NCI-H2227 (cell line): ENCODE measurements at regions not wholly inside any gene's neighbourhood (a gene's known extent, or its start where the extent isn't known, plus 50 kb on each side); places are given as distances from the start of the nearest gene placed in this dataset.

Source experiments
- DNase-seq: peaks from one replicate; lab custom pipeline; 2025; ENCODE audit not compliant: unreplicated experiment; lab: John Stamatoyannopoulos, UW

- DNase-seq: no peak
These were observed 184.8 kb downstream of the IRX5 start for GRCh38 chr16:55115506-55115905.

GRCh38 chr16:55116165-55116920 is 185.7 kb downstream of the IRX5 start:
- DNase-seq: no peak

- no peak for DNase-seq
These were observed 188.1 kb downstream of the IRX5 start for GRCh38 chr16:55118701-55119260.

- no peak for DNase-seq
These were observed 189.7 kb downstream of the IRX5 start for GRCh38 chr16:55120408-55120807.

GRCh38 chr16:55120826-55121225 is 190.2 kb downstream of the IRX5 start:
- no peak for DNase-seq

GRCh38 chr16:55123652-55124051 is 193.0 kb downstream of the IRX5 start:
- DNase-seq: no peak

GRCh38 chr16:55125818-55126385 is 195.2 kb downstream of the IRX5 start:
- DNase-seq: no peak

- no peak for DNase-seq
These were observed 195.8 kb downstream of the IRX5 start for GRCh38 chr16:55126456-55126855.

GRCh38 chr16:55130456-55130855 is 193.5 kb upstream of the IRX6 start:
- no peak for DNase-seq

GRCh38 chr16:55130911-55131310 is 193.1 kb upstream of the IRX6 start:
- no peak for DNase-seq

GRCh38 chr16:55133654-55134053 is 190.3 kb upstream of the IRX6 start:
- no peak for DNase-seq

- no peak for DNase-seq
These were observed 187.4 kb upstream of the IRX6 start for GRCh38 chr16:55136356-55137150.

- no peak for DNase-seq
These were observed 185.7 kb upstream of the IRX6 start for GRCh38 chr16:55138298-55138697.

GRCh38 chr16:55142405-55142804 is 181.6 kb upstream of the IRX6 start:
- DNase-seq: no peak

- no peak for DNase-seq
These were observed 179.4 kb upstream of the IRX6 start for GRCh38 chr16:55144651-55145050.

GRCh38 chr16:55145771-55146603 is 178.0 kb upstream of the IRX6 start:
- DNase-seq: no peak

- no peak for DNase-seq
These were observed 177.0 kb upstream of the IRX6 start for GRCh38 chr16:55146966-55147365.

GRCh38 chr16:55147396-55147795 is 176.6 kb upstream of the IRX6 start:
- no peak for DNase-seq

- DNase-seq: no peak
These were observed 174.4 kb upstream of the IRX6 start for GRCh38 chr16:55149622-55150021.

- no peak for DNase-seq
These were observed 172.3 kb upstream of the IRX6 start for GRCh38 chr16:55151561-55152305.
